PC-9 (cell line): ENCODE measurements at regions not wholly inside any gene's neighbourhood (a gene's known extent, or its start where the extent isn't known, plus 50 kb on each side); places are given as distances from the start of the nearest gene placed in this dataset.

Source experiments
- CTCF ChIP-seq: fragments of 200-600 bp; sonication (generic); conservative IDR thresholded peaks from 2 replicates; pipeline ENCODE4 v1.6.1; 2017; ENCODE audit warnings: mixed run types, antibody characterized with exemption, mild to moderate bottlenecking, moderate library complexity
- EZH2 ChIP-seq: fragments of 200-600 bp; sonication (generic); IDR thresholded peaks from 2 replicates; pipeline ENCODE4 v1.8.0; 2017; ENCODE audit warnings: antibody characterized with exemption, low read depth

- no peak for TF ChIP-seq CTCF
- no peak for TF ChIP-seq EZH2
Measured at GRCh38 chr1:224054611-224055010, 59.3 kb upstream of the FBXO28 start.
